ENCODE measurements at regions not wholly inside any gene's neighbourhood (a gene's known extent, or its start where the extent isn't known, plus 50 kb on each side); places are given as distances from the start of the nearest gene placed in this dataset.
"Not testable (repeated sequence)": the region's sequence is repeated elsewhere in the genome, so short reads cannot be mapped to it uniquely, and the experiment has no call there.

GRCh38 chr3:159472611-159473010, 516.0 kb upstream of the IL12A start:
- Histone ChIP-seq H3K4me3 (no peak overlapping the region), H3K27me3 (0 out of 2 replicates have a peak, but pooled peaks cover 4% of the 10 kb centered on the region), H3K27ac (no peak overlapping the region), H3K36me3 (no peaks in the 10 kb centered on the region), H3K9me3 (replicated peaks) (no peaks in the 10 kb centered on the region), H3K4me1 (no peaks in the 10 kb centered on the region)
- no peak for DNase-seq

- H3K4me3 ChIP-seq, result no peak overlapping the region
- no peak overlapping the region for H3K27ac ChIP-seq
- no peaks in the 10 kb centered on the region for H3K36me3 ChIP-seq
- H3K9me3 ChIP-seq (replicated peaks), result no peaks in the 10 kb centered on the region
- no peaks in the 10 kb centered on the region for H3K4me1 ChIP-seq
- DNase-seq, result no peak
- no peaks in the 10 kb centered on the region for H3K27me3 ChIP-seq
These were observed 515.4 kb upstream of the IL12A start for GRCh38 chr3:159473206-159473605.

GRCh38 chr3:159480046-159480445, 508.6 kb upstream of the IL12A start:
- H3K27me3 ChIP-seq, result no peaks in the 10 kb centered on the region
- H3K4me3 ChIP-seq, result no peak overlapping the region
- H3K9me3 ChIP-seq (replicated peaks), result no peaks in the 10 kb centered on the region
- no peaks in the 10 kb centered on the region for H3K36me3 ChIP-seq
- H3K27ac ChIP-seq, result no peak overlapping the region
- DNase-seq, result no peak
- no peaks in the 10 kb centered on the region for H3K4me1 ChIP-seq

- H3K27ac ChIP-seq, result no peak overlapping the region
- H3K9me3 ChIP-seq (replicated peaks), result no peaks in the 10 kb centered on the region
These were observed 506.2 kb upstream of the IL12A start for GRCh38 chr3:159482241-159482993.

GRCh38 chr3:159482994-159483367, 505.7 kb upstream of the IL12A start:
- no peaks in the 10 kb centered on the region for H3K9me3 ChIP-seq (replicated peaks)
- H3K36me3 ChIP-seq, result no peaks in the 10 kb centered on the region
- H3K4me3 ChIP-seq, result no peak overlapping the region
- H3K27me3 ChIP-seq, result no peaks in the 10 kb centered on the region
- H3K4me1 ChIP-seq, result no peaks in the 10 kb centered on the region
- no peak overlapping the region for H3K27ac ChIP-seq
- no peak for DNase-seq

More at GRCh38 chr3:159482241-159482993, 506.2 kb upstream of the IL12A start:
- no peaks in the 10 kb centered on the region for H3K27me3 ChIP-seq
- H3K4me3 ChIP-seq, result no peak overlapping the region
- H3K4me1 ChIP-seq, result no peaks in the 10 kb centered on the region
- DNase-seq, result no peak
- no peaks in the 10 kb centered on the region for H3K36me3 ChIP-seq

- Histone ChIP-seq H3K36me3 (no peaks in the 10 kb centered on the region), H3K27ac (no peak overlapping the region), H3K27me3 (no peaks in the 10 kb centered on the region), H3K9me3 (replicated peaks) (no peaks in the 10 kb centered on the region), H3K4me3 (no peak overlapping the region), H3K4me1 (no peaks in the 10 kb centered on the region)
- DNase-seq, result peak in 1 of 2 experiments; percentile 7
These were observed 502.1 kb upstream of the IL12A start for GRCh38 chr3:159486580-159486979.

- no peak overlapping the region for H3K4me3 ChIP-seq
- H3K27me3 ChIP-seq, result no peaks in the 10 kb centered on the region
- H3K36me3 ChIP-seq, result no peaks in the 10 kb centered on the region
- no peaks in the 10 kb centered on the region for H3K9me3 ChIP-seq (replicated peaks)
- H3K4me1 ChIP-seq, result no peaks in the 10 kb centered on the region
- no peak overlapping the region for H3K27ac ChIP-seq
- no peak for DNase-seq
These were observed 501.3 kb upstream of the IL12A start for GRCh38 chr3:159487304-159487703.

GRCh38 chr3:159488602-159489001, 500.0 kb upstream of the IL12A start:
- H3K27me3 ChIP-seq, result no peaks in the 10 kb centered on the region
- DNase-seq, result no peak
- H3K9me3 ChIP-seq (replicated peaks), result no peaks in the 10 kb centered on the region
- no peaks in the 10 kb centered on the region for H3K36me3 ChIP-seq
- H3K4me3 ChIP-seq, result no peak overlapping the region
- no peaks in the 10 kb centered on the region for H3K4me1 ChIP-seq
- no peak overlapping the region for H3K27ac ChIP-seq

GRCh38 chr3:159497361-159497760, 491.3 kb upstream of the IL12A start:
- Histone ChIP-seq H3K4me1 (no peaks in the 10 kb centered on the region), H3K27ac (no peak overlapping the region), H3K4me3 (no peak overlapping the region), H3K36me3 (no peaks in the 10 kb centered on the region), H3K27me3 (no peaks in the 10 kb centered on the region), H3K9me3 (replicated peaks) (no peaks in the 10 kb centered on the region)
- no peak for DNase-seq

GRCh38 chr3:159499031-159499793, 489.4 kb upstream of the IL12A start:
- DNase-seq, result no peak
- no peaks in the 10 kb centered on the region for H3K4me1 ChIP-seq
- H3K27ac ChIP-seq, result no peak overlapping the region
- H3K27me3 ChIP-seq, result no peaks in the 10 kb centered on the region
- H3K9me3 ChIP-seq (replicated peaks), result no peaks in the 10 kb centered on the region
- no peaks in the 10 kb centered on the region for H3K36me3 ChIP-seq
- H3K4me3 ChIP-seq, result no peak overlapping the region

- no peaks in the 10 kb centered on the region for H3K36me3 ChIP-seq
- no peaks in the 10 kb centered on the region for H3K4me1 ChIP-seq
- H3K4me3 ChIP-seq, result no peak overlapping the region
- H3K9me3 ChIP-seq (replicated peaks), result no peaks in the 10 kb centered on the region
- H3K27me3 ChIP-seq, result no peaks in the 10 kb centered on the region
- H3K27ac ChIP-seq, result no peak overlapping the region
- no peak for DNase-seq
These were observed 487.6 kb upstream of the IL12A start for GRCh38 chr3:159501029-159501428.

- Histone ChIP-seq H3K27me3 (no peaks in the 10 kb centered on the region), H3K9me3 (replicated peaks) (no peaks in the 10 kb centered on the region), H3K4me3 (no peak overlapping the region), H3K27ac (no peak overlapping the region), H3K4me1 (no peaks in the 10 kb centered on the region), H3K36me3 (no peaks in the 10 kb centered on the region)
- DNase-seq, result no peak
These were observed 485.6 kb upstream of the IL12A start for GRCh38 chr3:159502986-159503385.

- not testable (repeated sequence) for H3K4me1 ChIP-seq; DNase-seq; H3K4me3 ChIP-seq; H3K27ac ChIP-seq; H3K36me3 ChIP-seq; H3K9me3 ChIP-seq (replicated peaks); H3K27me3 ChIP-seq
These were observed 477.6 kb upstream of the IL12A start for GRCh38 chr3:159510988-159511387.

GRCh38 chr3:159513444-159513843, 475.2 kb upstream of the IL12A start:
- Histone ChIP-seq H3K4me1 (no peaks in the 10 kb centered on the region), H3K27ac (no peak overlapping the region), H3K27me3 (no peaks in the 10 kb centered on the region), H3K4me3 (no peak overlapping the region), H3K36me3 (no peaks in the 10 kb centered on the region), H3K9me3 (replicated peaks) (no peaks in the 10 kb centered on the region)
- no peak for DNase-seq

GRCh38 chr3:159513867-159514380, 474.7 kb upstream of the IL12A start:
- Histone ChIP-seq H3K36me3 (no peaks in the 10 kb centered on the region), H3K9me3 (replicated peaks) (no peaks in the 10 kb centered on the region), H3K4me3 (no peak overlapping the region), H3K4me1 (no peaks in the 10 kb centered on the region), H3K27me3 (no peaks in the 10 kb centered on the region), H3K27ac (no peak overlapping the region)
- no peak for DNase-seq
